Endometrium (tissue), 2 donors: ENCODE measurements at regions not wholly inside any gene's neighbourhood (a gene's known extent, or its start where the extent isn't known, plus 50 kb on each side); places are given as distances from the start of the nearest gene placed in this dataset.

ENCODE experiments used
- FAIRE-seq: peaks from 2 replicates; lab custom pipeline; 2012; peaks lifted over from hg19 to GRCh38; lab: Jason Lieb, UNC
- donor health status: control.
- donor health status: control.

DNA sequence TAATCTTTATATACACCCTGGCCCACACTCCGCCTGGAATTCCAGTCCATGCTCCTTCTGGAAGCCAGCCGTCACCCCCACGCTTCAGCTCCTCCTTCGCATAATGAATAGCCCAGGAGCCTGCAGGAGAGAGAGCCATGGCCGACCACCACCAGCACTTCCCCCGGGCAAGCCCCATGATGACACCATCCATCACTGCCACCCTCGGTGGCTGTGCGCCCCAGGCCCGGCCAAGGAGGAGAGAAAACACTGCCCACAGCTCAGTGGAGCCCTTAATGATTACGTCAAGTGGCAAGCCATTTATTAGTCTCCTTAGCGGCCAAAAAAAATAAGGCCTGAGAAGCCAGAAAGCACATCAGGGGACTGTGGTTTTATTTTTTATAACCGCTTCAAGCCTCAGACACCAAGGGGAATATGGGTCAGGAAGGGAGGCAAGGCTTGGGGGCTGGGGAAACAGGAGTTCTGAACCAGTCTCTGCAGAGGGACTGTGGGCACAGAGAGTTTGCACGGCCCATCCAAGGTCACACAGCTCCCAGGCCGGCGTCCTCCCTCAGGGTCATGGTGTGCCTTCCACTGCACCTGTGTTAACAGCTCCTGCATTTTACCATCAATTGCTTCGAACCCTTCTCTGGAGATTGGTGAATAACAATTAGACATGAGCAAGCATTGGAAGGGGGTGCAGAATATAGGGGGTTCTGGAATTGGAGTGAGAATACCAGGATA, 134.3 kb downstream of the MN1 start:
- no peak for FAIRE-seq

DNA sequence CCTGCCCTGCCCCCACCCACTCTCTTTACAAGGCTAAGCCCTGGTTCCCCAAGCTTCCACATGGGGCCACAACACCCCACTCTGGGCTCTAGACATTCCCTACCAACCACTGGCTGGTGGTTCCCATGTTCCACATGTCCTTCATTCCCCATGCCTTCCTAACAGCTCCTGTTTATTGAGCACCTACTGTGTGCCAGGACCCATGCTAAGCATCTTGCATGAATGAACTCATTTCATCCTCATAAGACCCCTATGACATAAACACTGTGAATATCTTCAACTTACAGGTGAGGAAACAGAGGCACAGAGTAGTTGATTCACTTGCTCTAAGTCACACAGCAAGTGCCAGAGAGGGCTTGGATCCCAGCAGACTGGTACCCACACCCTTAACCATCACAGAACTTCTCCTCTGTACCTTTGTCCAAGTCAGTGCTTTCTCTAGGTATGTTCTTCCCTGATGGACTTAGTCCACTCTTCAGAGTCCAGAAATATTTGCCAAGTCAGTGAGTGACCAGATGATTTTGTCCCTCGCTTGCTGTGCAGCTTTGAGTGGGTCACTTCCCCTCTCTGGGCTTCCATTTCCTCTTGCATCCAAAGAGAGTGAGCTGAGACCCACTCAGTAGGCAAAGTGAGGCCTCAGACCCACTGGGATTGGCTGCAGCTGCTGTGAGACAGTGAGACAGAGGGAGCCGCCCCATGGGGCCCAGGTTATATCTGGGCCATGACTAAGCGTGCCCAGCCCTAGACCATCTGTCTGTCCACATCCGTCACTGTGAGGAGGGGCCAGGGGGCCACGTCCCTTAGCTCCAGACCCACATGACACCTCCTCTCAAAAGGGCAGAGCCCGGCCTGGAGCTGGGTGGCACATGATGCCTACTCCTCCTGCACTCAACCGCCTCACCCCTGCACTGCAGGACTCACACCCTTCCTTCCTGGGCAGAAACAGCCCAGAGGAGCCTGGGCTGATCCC, 132.4 kb downstream of the MN1 start:
- no peak for FAIRE-seq

- FAIRE-seq: no peak
Measured at GRCh38 chr22:27669798-27670599, 131.6 kb downstream of the MN1 start.

DNA sequence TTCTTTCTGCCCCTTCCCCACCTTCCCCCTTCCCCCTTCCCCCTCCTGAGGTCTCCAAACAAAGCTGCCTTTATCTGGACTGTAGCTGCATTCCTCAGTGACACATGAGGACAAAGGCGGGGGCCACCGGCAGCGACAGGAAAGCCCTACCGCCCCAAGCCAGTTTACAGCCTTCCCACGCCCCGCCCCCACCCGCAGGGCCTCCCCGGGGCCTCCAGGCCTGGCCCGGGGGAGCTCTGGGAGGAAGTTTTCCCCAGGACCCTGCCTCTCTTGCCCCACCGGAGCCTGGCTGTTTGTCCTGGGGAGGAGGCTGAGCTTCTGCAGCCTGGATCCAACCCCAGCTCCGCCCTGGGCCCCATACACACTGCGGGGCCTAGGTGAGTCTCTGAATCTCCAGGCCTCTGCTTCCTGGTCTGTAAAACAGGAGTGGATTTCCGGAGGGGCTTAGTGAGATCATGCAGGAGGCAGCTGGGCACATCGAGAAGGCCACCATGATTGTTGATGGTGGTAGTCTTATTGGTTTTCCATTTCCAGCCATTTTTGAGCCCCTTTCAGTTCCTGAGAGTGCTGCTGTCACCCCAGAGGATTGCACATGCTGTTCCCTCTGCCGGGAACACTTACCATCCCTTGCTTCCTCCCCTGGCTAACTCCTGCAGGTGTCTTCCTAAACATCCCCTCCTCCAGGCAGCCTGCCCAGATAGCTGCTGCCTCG, 130.7 kb downstream of the MN1 start:
- FAIRE-seq: no peak

- no peak for FAIRE-seq
Measured at GRCh38 chr22:27671413-27671935, 130.1 kb downstream of the MN1 start.

- no peak for FAIRE-seq
Measured at GRCh38 chr22:27672721-27673418, 128.7 kb downstream of the MN1 start.

- no peak for FAIRE-seq
Measured at GRCh38 chr22:27673839-27674238, 127.7 kb downstream of the MN1 start.

DNA sequence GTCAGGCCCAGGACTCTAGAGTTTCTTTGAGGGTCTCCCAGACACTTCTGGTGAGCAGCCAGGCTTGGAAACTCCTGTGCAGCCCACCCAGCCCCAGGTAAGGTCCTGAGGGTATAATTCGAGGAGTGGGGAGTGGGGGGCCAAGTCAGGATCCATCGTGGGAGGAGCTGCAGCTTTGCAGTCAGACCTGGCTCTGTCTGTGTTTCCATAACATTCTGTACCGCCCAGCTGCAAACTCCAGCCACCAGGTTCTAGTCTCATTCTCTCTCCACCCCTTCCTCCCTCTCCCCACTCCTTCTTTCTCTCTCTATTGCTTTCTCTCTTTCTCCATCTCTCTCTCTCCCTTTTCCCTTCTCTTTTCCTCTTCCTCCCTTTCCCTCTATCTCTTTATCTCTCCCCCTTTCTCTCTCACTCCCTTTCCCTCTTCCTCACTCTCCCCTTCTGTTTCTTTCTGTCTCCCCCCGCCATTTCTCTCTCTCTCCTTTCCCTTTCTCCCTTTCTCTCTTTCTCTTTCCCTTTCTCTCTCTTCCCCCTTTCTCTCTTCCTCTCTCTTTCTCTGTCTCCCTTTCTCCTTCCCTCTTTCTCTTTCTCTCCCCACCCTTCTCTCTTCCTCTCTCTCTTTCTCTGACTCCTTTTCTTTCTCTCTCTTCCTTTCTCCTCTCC, 127.2 kb downstream of the MN1 start:
- FAIRE-seq: no peak

GRCh38 chr22:27676545-27677213, 124.9 kb downstream of the MN1 start:
- FAIRE-seq: no peak

DNA sequence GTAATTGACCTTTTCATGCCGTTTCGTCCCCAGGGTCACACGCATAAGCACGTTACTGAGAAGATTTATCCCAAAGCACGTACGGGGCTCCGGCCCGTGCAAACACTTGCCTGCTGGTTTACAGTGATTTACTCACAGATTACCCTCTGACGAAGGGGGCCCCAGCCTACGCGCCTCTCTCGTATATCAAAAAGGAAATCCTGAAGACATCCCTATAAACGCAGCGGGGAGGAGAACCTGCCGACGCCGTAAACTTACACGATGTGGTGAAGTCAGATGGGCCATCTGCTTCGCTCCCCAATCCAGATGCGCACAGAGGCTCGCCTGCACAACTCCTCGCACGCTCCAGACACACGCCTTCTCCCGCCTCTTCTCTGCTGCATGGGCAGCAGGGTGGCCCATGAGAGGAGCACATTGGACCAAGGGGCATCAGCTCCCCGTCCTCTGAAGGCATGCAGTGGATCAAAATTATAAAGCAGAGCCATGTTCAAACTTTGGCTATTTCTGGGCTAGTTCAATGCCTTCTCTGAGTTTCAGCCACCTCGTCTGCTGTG, 123.6 kb downstream of the MN1 start:
- no peak for FAIRE-seq

GRCh38 chr22:27679176-27679575, 122.4 kb downstream of the MN1 start:
- FAIRE-seq: no peak

- no peak for FAIRE-seq
Measured at GRCh38 chr22:27679693-27680488, 121.7 kb downstream of the MN1 start.

DNA sequence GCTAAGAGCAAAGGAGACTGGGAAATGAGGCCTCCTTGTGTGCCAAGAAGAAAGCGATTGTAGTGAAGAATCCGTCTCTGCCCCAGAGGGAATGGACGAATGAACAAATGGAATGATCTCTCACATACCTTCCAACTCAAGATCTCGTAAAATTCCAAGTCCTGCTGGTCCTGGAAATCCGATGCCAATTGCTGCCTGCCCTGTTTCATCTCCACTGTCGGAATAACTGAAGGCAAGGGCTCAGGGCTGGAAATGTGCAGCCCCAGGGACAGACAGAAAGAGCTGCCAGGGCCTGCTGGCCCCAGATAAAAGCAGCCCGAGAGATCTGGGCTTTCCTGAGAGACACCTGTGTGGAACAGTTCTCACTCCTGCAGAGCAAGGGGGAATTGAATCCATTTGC, 120.9 kb downstream of the MN1 start:
- FAIRE-seq: no peak

DNA sequence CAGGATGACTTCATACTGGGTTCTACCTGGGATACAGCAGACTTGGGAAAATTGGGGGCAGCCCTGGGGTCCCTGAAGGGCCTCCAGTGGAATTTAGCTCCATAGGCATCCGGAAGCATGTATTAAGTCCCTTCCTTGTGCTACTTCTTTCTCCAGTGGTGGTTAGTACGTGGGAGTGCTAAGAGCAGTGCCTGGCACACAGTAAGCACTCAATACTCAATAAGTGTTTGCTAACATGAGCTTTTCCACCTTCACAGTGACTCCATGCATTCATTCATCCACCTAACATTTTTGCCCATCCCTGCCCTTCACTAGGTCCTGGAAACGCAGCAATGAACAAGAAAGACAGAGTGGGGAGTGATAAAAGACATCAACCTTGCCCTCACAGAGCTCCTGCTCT, 120.5 kb downstream of the MN1 start:
- no peak for FAIRE-seq

- no peak for FAIRE-seq
Measured at GRCh38 chr22:27682437-27682836, 119.1 kb downstream of the MN1 start.

DNA sequence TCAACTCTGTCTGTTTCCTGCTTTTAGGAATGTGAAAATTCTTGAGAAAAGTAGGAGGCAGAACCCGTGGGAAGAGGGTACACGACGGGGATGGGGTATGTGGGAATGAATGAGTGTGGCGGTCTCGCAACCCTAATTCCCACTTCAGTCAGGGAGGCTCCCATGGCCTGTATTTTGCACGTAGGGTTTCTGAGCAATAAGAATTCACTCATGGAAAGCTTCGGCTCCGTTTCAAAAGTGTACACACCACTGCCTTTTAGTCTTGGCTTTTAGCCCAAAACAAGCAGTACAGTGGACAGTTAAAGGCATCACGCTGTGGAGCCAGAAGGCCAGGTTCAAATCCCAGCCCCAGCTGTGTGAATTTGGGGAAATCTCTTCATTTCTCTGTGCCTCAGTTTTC, 116.7 kb downstream of the MN1 start:
- no peak for FAIRE-seq

DNA sequence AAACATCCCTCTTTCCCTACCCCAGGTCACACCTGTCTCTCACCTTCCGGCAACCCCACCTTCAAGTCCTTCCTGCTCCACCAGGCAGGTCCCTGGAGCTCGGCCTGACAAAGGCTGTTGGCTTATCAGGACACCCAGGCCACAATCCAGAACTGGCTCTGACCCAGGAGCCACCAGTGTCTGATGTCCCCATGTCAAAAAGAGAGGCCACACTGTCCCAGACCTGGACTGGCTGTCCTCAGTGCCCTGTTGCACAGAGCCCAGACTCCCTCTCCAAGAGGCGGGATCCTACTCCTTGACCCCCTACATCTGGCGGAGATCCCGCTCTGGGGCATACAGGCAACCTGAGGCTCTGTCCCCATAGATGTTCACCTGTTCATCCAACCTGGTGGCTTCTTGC, 116.0 kb downstream of the MN1 start:
- FAIRE-seq: no peak

- FAIRE-seq: no peak
Measured at GRCh38 chr22:27685970-27686369, 115.6 kb downstream of the MN1 start.

- FAIRE-seq: no peak
Measured at GRCh38 chr22:27686534-27686933, 115.0 kb downstream of the MN1 start.
